Stimulated activated CD8-positive, alpha-beta memory T cell treated with anti-CD3 and anti-CD28 coated beads, Interleukin-4, amount 100 ng/mL, for 1 hour (primary cell): ENCODE measurements at regions not wholly inside any gene's neighbourhood (a gene's known extent, or its start where the extent isn't known, plus 50 kb on each side); places are given as distances from the start of the nearest gene placed in this dataset.

Source experiments
- DNase-seq, 2 donors: peaks; one replicate each; pipeline ENCODE4 v3.0.0-alpha.2; 2020; ENCODE audit warnings: low read depth in 2 of 2, low spot score in 1 of 2

DNA sequence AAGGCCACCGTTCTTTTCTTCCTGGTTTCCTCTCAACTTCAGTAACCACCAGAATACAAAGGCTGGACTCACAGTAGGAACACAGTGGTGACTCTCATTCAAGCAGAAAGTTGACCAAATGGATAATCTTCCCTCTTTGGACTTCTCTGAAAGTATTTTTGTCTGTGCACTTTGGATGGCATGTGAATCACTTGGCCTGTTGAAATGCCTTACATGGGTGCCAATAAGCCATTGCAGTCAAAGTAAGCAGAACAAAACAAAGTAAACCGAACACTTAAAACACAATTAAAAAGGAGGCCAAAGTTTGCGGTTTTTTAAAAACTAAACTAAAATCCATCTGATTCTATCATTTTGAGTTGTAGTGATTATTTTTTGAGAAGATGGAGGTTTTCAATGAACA, 370.1 kb upstream of the DDHD1 start:
- DNase-seq, result no peak

DNA sequence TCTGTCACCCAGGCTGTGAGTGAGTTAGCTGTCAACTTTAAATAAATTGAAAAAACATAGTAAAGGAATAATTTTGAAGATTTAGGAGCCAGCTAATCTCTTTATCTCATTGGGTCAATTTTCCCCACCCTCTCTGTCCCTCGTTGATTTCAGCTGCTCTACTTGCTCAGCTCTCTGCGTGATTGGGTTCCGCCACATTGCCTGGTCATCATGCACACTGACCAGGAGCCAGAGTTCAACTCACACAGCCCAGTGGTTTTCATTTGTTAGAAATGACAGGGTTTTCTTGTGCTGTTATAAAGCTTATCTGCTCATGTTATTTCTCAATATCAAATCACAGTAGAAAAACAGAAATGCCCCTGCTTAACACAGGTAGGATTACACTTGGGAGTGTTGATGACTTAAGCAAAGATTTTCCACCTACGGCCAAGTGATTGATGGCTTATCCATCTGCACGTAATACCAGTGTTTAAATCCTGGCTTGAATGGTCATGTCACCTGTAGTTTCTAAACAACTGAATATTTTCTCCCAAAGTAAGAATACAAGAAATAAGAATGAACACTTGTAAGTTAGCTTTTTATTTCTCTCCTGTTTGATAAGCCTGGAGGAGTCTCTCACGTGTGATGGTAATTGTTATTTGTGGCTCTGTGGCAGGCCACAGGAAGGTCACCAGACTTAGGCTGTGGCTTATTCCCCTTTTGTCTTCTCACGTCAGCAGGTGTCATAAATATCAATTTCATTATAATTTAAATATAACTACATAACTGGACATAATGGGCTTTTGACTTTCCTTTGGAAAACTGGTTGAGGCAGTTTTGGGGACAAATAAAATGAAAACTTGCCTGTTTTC, 367.2 kb upstream of the DDHD1 start:
- DNase-seq, result no peak

DNA sequence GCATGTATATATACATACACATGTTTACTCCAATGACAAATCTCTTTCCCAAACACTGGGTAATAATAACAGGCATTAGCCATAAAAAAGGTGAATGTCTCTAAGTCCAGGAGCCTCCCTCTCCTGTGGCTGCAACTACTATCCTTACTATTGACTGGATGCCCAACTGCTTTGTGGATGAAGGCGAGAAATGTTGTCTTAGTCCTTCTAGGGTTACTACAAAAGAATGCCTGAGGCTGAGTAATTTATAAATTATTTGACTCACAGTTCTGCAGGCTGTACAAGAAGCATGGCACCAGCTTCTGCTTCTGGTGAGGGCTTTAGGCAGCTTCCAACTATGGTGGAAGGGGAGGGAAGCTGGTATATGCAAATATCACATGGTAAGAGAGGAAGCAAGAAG, 366.0 kb upstream of the DDHD1 start:
- no peak for DNase-seq

DNA sequence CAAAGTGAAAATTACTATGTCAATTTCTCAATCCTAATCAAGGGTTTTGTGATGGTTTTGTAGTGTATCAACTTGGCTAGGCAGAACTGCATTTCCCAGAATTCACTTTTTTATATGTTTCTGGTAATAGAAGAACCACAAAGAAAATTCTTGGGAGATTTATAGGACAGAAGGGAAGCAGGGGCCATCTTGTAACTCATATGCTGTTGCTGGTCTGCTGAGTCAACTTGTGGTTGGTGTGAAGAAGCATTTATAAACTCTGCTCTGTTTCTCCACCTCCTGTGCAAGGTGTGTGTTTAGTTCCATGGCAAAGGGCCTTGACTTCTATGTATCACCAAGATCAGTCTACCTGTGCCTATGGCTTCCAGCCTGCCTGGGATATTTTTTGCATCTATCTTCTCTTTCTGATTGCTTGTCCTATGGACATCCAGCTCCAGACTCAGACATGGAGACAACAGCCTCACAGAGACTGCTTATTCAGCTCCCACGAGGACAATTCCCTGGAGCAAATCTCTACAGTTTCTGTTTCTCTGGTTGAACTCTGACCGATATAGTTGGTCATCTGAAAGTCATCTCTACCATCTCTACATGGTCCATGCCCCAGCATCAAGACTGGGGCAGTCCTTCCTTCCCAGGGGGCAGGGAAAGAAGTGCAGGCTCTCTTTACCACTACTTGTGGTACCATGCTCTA, 364.3 kb upstream of the DDHD1 start:
- DNase-seq, result no peak

DNA sequence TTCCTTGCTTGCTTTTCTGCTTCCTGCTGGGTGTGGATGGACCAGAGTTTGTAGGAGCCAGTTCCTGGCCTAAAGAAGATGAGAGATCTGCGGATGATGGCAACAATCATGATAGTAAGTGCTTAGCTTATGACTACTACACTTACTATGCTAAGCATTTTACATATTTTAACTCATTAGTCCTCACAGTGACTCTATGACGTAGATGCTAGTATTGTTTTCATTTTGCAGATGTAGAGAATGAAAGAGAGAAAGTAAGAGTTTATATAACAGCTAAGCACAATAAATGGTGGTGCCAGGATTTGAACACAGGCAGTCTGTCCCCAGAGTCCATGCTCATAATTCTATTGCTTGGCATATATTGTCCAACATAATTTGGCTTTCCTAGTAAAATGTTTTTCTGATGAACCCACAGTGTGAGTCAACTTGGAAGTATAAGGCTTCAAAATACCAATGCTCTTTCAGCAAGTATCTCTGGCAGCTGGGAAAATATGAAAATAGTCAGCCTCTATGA, 363.2 kb upstream of the DDHD1 start:
- no peak for DNase-seq

DNA sequence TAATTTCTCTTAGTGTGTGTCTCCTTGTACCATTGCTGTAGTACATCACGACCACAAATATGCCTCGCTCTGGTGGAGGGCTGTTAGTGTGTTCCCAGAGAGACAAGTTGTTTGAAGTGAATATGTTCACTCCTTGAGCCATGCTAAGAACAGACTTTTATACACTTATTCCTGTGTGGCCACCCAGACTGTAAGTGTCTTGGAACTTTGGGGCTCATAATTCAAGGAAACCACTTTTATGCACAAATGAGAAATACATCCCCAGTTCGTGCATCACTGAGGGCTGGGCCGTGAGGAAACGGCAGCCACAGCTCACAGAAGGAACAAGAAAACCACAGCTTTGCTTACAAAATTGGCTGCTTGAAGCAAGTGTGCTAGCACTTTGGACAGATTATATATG, 362.2 kb upstream of the DDHD1 start:
- DNase-seq, result no peak

DNA sequence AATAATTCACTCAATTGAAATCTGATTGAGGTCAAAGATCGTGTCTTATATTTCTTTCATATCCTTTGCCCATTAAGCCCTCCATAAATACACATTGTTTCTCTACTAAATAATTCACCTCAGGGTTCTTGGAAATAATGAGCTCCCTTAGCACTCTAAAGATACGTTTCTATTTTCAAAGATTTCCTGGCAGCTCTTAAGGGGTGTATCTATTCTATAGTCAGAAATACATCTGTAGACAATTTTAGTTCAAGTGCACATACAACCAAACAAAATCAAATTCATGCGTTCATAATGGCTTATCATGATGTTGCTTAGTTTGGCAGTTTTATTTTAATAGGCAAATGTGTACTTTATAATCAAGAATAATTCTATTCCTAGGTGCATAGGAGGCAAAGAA, 361.1 kb upstream of the DDHD1 start:
- no peak for DNase-seq

DNA sequence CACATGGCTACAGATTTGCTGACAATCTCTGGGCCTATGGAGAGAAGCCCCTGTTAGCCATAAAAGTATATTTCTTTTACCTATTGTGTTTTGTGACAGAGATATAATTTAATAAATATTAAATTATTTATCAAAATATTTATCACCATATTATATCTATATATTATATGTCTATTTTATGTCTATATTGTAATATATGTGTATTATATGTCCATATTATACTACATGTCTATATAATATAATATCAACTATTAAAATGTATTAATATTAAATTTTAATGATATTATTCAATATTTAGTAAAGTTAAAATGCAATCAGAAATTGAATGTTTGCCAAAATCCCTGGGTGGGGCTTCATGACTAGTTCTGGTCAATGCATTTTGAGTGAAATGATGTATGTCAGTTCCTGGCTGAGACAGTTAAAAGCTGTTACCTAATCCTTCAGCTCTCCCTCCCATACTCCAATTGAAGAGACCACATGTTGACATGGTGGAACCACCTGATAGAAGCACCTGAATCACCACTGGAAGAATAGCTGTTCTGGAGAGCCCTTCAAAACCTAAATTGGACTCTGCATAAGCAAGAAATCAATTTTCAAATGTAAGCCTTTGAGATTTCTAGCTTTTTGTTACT, 357.3 kb upstream of the DDHD1 start:
- DNase-seq, result no peak

DNA sequence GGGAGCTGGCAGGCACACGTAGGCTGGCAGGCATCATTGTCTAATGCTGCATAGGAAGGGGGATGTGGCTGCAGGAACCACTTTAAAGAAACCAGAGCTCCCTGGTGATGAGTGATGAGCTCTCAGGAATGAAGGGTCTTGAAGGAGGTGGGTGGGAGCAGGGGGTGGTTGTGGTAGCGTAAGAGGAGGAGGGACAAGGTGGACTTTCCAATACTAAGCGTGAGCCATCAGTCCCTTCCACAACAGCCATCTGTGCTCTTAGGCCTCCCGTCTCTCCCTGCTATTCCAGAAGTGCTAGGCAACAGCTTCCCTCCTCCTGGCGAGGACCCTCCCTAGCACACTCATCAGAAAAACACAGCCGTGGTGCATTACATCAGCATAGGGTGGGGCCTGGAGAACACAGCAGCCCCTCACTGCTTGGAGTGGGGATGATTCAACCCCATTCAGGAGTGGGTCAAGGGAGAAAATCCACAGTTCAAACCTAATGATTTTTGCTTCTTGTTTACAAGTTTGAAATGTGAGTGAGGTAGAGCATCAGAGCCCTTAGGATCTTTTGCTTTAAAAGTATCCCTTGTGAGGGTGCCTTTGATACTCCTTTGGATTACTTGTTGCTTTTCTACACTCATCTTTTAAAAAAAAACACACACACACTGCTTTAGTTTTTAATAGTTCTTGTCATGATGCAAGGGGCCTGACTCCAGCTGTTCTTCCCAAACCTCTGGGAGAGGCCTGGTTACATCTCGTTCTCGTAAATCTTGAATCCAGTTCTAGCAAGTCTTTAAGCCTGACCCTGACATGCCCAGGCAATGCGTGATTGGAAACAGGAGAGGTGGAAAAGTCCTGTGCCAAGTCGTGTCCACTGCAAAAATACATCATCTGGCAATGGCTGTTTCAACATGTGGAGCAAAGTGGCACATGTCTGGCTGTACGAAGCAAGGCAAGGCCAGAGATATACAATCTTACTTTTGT, 356.4 kb upstream of the DDHD1 start:
- no peak for DNase-seq

DNA sequence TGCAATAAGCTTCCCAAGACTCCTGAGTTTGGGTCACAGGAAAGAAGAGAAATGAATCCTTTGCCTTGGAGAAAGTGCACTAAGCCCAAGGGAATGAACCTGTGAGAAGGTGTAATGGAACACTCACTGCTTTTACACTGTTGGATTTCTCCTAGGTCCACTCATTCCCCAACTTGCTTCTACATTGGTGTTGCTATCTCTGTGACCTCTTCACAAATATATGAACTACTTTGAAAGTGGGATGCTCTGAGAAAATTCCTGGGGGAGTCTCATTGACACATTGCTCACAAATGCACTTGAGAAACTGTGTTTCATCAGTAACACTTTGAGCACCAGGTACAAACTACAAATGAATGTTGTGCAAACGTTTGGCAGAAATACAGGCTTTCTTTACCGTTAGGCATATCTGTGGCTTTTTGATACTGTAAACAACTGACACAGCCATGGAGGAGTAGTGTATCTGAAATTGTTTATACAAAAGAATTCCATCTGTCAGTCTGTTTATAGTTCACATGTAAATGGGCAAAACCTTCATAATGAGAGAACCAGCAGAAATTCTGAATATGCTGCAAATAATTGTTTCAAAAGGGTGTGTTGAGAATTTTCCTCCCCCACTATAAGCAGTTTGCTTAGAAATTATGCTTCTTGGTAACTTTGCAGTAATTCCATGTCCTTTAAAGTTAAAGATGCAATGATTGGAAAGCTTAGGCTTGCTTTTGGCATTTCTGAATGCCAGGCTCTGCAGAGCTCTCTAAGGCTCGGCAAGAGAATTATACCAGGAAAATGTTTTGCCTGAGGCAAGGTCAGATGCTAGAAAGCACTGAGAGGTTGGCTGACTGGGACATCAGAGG, 348.5 kb upstream of the DDHD1 start:
- DNase-seq, result no peak

DNA sequence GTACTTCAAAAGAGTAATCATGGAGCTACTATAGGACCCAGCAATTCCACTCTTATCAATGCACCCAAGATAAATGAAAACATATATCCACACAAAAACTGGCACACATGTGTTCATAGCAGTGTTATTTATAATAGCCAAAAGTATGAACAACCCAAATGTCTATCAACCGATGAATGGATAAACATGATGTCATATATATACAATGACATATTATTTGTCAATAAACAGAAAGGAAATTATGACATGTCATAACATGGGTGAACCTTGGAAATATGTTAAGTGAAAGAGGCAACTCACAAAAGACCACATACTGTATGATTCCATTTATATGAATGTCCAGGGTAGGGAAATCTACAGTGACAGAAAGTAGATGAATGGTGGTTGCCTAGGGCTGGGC, 347.1 kb upstream of the DDHD1 start:
- no peak for DNase-seq

DNA sequence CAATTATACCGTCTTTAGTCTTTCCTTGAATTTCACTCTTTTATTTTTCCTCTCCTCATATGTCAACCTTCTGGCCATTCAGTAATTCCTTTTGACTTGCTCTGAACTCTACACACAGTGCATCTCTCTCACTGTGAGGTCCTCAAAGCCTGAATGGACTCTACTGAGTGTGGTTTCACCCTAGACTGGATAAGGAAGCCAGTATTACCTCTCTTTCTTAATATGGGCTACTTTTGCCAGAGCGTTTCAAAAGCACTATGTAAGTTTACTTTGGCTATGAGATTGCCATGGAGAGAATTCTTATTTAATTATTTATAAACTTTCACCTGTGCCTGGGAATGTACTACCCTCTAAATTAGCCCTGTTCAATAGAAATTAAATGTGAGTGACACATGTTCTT, 343.5 kb upstream of the DDHD1 start:
- no peak for DNase-seq

DNA sequence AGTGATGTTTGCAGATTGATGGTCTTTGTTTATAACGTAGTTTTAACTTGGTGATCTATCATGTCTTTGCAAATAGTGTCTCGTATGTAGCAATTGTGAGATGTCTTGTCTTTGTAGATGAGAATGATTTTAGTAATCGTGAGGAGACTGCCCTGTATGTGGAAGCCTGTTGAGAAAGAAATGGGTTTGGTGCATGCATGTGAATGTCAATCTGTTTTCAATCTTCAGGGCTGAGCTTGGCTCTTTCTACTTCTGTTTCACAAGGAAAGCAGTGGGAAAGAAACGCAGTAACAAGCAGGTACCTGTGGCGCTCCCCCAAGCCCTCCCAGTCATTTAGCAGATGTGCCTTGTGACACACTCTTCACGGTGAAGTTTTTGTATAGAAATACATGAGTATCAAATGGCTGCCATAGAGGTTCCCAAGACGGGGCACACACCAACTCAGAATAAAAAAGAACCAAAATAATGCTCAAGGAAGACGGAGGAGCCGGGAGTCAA, 342.8 kb upstream of the DDHD1 start:
- DNase-seq, result no peak

DNA sequence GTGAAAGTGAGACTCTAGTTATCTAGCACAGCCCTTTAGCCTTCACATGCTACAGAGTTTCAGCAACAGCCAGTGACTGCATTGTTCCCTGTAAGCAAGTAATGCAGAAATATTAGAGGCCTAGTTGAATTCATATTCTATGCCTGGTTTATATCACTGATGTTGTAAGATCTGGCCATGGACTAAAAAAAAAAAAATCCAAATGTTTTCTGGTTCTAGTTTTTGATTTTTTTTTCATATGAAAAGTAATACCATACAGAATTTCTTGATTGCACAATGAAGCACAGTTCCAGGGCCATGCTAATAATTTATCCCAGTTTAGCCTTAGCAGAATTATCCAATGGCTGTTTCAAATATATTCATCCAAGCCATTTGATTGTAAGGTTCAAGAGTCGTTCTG, 341.5 kb upstream of the DDHD1 start:
- no peak for DNase-seq

DNA sequence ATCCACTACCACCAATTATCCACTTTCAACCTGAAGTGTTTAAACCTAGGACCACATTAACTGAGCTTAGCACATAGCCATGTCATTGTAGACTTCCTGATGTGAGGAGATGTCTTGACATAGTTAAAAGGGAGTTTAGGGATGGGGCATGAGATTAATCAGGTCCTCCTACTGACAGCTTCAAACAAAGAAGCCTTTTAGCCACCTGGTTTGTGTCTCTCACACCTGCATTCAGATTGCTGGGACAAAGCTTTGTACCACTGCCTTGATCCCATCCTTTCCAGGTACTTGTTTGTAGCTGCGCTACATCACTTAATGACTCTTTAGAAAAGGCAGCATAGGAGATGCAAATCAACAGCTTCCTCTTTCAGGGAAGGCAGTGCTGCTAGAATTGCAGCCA, 340.7 kb upstream of the DDHD1 start:
- DNase-seq, result no peak

DNA sequence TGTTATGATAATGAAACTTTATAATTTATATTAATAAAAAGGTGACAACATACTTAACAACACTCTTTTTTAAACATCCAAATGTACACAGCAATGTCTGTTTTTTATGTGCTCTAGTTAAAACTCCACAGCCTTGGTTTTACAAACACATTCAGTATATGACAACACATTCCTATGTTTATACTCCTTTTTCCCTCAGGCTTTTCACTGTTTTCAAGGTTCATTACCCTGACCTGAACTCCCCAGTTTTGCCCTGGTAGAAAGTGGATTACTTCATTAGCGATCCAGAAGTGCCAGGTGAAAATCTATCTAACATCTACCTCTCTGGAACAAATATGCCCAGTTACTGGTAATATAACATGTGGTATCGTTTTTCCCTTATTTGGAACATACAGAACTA, 340.2 kb upstream of the DDHD1 start:
- DNase-seq, result no peak

DNA sequence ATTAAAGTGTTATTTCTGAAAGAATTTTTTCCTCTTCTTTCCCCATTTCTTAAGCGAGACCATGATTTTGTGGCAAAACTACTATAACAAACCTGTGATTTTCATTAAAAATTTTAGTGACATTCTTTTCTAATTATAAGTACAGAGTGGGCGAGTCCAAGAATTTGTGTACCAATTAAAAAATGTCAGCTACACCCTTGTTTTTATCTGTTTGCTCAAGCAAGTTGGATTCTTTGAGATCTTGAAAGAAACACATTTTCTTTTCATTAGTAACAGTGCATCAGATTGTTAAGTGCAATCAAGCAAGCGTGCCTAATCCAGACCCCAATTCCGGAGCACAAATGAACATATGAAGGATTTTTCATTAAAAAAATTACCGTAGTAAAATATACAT, 338.8 kb upstream of the DDHD1 start:
- DNase-seq, result no peak

DNA sequence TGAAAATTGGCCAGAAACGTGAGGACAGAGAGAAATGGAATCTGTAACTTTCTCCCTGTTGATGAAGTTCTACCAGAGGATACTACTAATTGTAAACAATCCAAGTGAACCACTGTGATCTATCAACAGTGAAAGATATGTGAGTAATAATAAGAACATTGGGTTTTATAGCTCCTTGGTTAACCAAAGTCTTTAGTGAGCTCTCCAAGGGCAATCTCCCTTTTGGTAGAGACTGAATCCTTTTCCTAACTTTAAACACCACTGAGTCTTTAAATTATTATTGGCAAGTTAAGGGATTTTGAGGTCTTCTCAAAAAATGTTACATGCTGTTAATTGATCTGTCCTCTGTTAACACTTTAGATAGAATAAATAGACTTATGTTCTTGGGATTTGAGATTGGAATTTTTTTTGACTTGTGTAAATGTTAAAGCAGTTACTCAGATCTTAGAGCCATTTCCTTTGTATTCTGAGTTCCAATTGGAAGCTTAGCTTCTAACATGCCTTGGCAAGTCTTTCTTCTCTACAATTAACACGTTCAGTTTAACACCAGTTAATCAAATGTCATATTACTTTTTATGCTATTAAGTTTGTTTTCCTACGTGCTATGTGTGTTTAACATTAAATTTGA, 338.2 kb upstream of the DDHD1 start:
- no peak for DNase-seq

DNA sequence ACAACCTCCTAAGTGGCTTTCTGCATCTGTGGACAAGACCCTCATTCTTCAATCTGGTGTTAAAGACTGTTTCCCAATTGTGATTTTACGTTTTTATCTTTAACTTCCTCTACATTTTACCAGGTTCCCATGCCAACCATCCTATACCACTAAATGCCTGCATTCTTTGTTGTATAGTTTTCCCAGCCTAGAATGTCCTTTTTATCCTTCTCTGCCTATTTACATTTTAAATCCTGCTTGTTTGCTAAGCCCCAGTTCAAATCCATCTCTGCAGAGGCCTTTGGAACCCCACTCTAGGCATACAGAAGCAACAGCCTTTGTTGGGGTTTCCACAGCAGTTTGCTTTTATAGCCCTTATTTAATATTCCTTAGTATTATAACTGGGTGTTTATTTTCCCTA, 325.1 kb upstream of the DDHD1 start:
- no peak for DNase-seq
